GM18499 (cell line): ENCODE measurements at regions not wholly inside any gene's neighbourhood (a gene's known extent, or its start where the extent isn't known, plus 50 kb on each side); places are given as distances from the start of the nearest gene placed in this dataset.

Source experiments
- ATAC-seq: cut with Tn5 transposase; IDR thresholded peaks from one replicate; pipeline ENCODE4 v1.9.1; 2021; ENCODE audit warnings: moderate number of reproducible peaks; ENCODE audit not compliant: insufficient read depth, unreplicated experiment

DNA sequence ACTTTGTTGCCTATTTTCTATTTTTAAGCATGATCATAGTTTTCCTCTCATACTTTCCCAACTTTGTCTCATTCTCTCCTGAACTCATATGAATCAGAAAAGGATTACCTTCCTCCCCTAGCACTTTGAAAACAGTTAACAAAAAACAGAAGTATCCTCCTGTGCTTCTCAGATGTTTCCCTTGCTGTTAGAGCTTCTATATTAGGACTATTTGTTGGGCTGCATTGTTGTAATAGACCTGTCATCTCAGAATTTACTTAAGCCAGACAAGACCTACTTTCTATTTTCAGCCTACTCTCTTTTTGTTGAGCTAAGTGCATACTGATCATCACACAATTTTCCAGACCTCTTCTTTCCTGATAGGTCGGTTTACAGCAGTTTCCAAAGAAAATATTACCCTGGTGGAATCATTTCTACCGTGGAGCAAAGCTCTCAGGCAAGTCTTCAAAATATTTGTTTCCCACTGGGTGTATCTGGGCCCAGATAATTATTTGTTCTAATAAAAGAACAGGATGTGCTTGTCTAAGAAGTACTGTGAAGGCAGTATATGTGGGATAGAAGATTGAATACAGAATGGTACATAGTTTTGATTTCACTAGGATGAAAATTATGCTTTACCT is 411.9 kb upstream of the KLF6 start:
- no peak for ATAC-seq

DNA sequence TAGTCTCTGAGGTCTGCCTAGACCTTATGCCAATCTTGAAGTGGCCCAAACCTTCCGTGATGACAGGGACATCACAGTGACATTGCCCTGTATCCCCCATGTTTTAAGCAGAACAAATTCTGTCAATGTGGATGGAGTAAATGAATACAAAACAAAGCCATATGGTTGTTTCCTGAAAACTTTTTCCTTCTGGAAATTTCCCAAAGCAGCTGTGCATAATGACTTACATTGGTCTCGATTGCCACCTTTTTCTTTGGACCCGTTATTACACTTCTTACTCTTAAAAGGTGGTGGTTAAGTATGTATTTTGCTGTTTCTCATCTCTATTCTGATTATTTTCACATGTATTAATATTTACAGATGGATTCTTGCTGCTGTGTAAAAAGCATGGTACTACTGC is 411.2 kb upstream of the KLF6 start:
- no peak for ATAC-seq

DNA sequence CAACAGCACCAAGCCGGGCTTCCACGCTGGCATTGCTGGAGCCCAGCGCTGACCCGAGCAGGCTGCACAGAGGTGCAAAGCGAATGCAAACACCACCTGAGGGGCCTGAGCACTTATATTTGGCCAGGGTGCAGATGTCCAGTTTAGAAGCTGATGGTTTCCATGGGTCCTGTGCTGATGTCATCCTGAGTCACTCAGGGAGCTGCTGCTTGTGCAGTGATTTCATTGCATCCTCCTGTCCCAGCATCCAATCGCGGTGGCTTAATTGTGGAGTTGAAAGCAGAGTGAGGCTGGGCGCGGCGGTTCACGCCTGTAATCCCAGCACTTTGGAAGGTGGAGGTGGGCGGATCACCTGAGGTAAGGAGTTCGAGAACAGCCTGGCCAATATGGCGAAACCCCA is 410.2 kb upstream of the KLF6 start:
- no peak for ATAC-seq

DNA sequence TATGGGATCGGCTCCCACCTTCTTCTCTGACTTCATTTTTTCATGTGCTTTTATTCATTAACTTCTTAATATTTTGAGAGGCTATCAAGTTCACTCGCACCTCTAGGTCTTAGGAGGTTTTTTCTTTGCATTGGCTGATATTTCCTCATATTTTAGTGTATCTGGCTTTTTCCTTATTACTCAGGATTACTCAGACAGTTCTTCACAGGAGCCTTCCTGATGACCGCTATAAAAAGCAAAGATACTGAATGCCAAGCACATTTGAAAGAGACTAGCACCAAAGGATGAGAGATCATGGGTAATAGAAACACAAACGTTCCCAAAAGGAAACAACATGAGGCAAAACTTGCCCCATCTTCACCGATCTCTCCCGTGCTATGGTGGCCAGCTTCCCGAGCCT is 409.2 kb upstream of the KLF6 start:
- no peak for ATAC-seq

DNA sequence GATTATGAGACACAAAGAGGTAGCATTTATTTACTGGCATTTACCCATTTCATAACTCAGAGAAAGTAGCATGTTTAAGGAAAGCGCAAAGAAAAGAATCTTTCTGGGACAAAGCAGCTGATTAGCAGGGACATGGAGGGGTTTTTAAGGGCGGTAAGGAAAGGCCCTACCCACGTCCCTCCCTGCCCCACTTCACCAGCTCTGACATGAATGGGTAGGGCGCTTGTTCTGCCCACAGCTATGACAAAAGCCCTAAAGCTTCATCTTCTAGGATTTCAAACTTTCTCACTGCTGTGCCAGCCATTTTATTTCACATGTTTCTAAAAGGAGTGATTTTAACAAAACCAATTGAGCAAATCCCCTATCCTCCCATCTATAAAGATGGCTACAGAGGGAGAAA is 406.9 kb upstream of the KLF6 start:
- no peak for ATAC-seq

DNA sequence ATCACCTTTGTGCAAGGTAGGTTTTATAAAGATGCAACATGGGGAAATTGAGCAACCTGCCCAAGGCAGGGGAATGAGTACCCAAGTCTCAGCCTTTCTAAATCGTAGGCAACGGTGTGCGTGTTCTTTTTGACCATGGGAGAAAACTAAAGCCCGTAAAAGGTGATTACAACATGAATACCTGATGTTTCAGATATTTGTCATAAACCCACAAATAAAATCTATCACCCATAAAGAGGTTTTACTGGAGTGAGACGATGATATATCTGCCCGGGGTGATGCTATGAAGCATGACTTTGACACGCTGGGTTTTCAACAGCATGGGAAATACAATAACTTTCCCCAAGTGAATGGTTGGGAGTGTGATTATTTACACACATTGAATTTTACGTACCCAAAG is 406.3 kb upstream of the KLF6 start:
- no peak for ATAC-seq

DNA sequence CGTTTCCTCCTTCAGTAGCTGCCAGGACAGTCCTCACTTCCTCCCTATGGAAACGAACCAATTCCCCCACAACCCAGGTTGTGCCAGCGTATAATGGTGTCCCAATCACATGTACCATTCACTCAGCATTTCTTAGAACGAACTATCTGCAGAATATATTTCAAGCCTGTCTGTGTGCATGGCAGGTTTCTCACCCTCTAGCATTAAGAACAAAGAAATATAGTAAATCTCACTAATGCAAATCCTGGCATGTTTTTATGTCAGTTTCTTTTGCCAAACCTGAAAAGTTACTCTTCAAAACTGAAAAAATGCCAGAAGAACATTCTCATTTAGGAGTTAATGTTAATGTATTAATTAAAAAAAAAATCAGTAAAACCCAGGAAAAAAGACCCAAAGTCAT is 405.9 kb upstream of the KLF6 start:
- no peak for ATAC-seq

DNA sequence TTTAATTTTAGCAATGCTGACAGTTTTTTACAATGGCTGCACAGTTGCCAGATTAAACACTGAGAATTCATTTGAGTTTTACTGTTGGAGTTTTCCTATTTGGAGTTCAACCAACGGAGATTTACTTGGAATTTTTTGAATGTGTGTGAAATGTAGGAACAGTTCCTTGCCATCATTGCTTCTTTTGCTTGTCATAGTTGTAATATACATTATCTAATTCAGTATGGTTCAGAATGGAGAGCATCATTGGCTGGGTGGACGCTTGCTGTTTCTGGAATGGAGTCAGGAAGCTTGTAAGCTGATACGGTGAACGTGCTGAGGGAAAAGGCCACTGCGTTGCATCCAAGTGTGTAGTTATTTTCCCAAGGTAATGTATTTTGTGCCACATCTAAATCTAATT is 404.3 kb upstream of the KLF6 start:
- no peak for ATAC-seq

DNA sequence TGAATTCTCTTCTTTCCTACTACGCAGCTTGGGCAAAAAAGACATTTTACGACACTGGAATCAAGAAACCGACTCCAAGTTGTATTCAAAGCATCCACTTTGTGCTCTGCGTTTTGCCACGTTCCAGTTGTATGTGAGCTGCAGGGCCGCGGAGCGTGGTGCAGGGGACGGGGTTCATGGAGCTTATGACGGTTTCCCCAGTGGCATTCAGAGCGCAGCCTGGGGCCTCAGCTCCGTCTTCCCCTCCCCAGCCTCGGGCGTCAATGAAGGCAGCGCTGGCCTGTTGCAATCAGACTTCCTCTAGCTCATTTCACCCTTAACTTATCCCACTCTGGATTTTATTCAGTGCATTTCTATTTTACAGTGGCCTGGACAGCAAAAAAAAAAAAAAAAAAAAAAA is 403.4 kb upstream of the KLF6 start:
- ATAC-seq: no peak

DNA sequence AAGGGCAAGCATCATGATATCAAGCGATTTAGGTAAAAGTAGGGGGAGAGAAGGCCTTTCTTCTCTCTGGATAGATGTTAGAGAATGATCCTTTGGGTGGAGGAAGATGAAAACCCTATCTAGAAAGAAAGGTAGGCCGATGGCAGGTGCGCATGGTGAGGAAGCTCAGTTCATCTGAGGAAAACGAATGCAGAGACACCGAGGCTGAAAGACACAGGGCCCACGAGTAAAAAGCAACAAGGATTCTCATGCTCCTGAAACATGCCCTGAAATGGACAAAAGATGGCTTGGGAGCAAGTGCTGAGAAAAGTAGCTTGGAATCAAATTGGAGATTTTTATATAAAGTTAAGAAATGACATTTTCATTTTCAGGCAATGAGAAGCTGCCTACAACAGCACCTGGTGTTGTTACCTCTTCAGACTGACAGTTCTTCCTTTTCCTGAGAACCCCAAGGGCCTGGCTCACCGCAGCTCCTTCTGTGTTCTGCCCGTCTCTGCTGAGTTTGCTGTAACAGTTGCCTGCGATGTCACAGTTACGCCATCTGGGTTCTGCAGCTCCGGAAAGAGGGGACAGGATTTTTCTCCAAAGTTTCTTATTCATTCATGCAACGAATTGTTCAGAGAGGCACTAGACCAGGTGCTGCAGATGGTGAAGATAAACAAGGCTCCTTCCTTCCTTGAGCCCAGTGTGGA is 402.0 kb upstream of the KLF6 start:
- no peak for ATAC-seq

DNA sequence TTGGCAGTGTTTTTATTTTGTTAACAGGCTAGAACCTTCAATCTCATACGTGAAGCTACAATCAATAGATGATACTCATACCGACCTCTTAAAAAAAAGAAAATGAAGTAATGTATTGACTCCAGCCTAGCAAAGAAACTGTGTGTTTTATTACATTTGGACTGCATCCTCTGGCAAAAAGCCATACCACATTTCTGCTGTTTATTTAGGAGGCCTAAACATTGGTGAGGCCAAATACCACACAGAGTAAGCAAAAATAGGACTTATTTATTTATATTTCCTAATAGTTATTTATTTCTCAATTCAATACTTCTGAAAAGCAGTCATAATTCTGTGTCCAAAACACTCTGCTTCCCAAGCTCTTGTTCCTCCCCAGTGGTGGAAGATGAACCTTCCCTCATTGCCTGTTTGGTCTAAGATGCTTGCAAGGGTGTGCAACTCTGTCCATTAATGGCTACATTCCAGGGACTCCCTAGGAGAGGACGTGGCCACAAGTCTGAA is 398.8 kb upstream of the KLF6 start:
- no peak for ATAC-seq

DNA sequence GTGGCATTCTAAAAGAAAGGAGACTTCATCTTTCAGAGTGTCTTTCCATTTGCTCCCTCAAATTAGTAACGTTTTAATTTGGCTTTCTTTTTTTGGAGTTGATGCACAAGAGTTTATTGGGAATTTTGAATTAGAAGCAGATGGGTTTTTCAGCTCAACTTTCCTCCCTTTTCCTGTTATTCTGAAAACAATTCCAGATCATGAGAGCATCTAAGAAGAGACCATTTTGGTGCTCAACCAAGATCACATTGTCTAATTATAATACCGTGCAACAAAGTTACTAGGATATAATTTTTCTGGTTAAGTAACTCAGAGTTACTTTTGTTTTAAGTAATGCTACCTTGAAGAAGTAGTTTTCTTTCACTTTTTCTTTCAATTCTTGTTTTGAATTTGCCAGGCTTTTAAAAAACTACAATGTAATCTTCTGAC is 396.6 kb upstream of the KLF6 start:
- no peak for ATAC-seq

DNA sequence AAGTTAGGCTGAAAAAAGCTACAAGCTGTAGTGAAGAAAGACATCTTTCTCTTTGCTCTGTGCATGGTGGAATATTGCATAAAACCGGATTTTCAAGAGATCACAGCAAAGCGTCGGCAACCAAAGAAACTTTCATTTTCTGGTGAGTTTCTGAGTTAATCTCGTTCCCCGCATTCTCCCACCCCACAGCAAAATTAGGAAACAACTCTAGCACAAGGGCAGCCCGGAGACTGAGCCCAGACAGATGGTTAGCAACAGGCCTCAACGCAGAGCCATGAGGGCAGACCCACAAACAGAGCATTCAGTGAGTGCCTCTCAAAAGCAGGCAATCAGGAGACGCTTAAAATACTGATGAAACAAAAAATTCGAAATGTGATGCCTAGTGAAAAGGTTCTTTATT is 396.1 kb upstream of the KLF6 start:
- no peak for ATAC-seq

DNA sequence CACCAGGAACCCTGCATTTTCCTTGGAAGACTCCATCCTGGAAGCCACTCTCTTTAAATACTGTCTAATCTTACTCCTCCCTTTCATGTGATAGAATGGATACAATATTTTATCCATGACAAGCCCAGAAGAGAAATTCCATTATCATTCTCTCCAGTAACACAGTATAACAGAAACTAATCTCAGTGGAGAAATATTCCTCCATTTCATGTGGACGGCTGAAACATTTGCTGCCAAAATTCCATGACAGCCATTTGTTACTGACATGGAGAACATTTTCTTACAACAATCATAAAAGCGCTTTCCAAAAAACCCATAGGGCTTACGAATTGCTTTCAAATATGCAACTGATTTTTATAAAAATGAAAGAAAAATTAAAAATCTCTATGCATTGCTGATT is 392.8 kb upstream of the KLF6 start:
- ATAC-seq: no peak

DNA sequence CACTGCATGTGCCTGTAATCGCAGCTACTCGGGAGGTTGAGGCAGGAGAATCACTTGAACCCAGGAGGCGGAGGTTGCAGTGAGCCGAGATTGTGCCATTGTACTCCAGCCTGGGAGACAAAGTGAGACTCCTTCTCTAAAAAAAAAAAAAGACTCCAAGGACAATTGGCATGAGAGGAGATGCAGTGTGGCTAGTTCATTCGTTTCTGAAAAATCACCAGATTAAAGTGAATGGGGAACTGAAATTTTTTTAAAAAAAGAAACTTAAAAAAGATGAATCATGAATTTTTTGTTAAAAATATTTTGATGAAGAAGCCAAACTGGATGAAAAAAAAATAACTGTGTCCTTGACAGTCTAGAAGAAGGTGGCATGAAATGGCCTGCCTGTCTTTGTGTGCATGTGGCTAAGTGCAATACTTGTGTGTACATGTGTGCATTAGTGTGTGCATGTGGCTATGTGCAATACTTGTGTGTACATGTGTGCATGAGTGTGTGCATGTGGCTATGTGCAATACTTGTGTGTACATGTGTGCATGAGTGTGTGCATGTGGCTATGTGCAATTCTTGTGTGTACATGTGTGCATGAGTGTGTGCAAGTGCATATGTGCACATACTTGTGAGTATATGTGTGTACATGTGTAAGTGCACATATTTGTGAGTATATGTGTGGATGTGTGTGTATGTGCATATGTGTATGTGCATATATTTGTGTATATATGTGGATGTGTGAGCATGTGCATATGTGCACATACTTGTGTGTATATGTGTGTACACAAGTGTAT is 391.7 kb upstream of the KLF6 start:
- no peak for ATAC-seq

DNA sequence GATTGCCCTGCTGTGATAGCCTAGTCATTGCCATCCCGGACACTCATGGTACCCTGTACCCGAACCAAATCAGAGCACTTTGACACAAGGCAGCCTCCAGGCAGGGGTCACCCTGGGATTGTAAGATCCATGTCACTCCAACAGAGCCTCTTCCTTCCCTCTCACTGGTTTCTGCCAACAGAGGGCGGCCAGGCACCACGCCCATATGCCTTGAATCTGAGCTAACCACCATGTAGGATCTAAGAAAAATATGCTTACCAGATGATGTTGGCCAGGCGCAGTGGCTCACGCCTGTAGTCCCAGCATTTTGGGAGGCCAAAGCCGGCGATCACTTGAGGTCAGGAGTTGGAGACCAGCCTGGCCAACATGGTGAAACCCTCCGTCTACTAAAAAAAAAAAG is 389.2 kb upstream of the KLF6 start:
- ATAC-seq: no peak

DNA sequence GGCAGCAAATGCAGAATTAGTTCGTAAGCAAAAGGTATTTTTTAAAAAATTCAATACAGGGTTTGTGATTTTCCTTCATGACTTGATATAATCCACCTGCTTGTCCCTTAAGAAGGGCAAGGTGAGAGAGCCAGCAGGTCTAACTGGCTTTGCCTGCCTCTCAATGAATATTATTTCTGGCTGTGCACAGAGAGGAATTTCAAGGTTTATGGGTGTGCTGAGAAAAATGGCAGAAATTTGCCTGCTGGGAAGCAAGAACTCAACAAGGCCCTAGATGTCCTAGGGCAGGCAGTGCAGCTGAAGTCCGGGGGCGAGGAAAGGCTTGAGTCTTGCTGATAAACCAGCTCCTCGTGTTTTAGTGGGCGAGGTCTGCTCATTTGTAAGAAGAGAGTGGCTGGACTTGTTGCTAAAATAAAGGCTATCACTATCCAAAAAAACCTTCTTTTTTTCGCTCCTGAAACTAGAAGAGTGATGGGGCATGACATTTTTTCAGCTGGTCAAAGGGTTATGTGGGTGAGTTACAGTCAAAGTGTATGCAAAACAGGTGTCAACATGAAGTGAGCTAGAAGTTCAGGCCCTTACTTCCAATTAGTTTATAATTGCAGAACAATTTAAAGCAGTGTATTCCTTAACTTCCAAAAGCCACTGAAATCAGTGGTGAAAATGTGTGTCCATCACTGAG is 385.8 kb upstream of the KLF6 start:
- no peak for ATAC-seq

DNA sequence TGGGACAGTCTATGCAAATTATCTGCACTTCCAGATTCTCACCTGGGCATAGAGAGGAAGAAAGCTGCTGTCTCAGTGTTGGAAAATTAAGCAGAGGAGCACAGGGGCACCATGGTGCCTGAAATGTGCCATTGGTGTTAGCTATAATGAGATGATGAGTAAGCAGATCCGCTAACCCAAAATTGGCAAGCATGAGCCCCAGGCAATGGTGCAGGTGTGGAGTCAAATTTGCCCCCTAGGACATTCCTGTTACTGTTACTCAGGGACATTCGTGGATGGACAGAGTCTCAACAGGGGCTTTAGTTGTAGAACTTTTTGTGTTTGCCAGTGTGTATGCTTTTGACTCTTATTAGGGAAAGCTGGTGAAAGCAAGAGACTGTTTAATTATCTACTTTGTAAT is 385.2 kb upstream of the KLF6 start:
- ATAC-seq: no peak

DNA sequence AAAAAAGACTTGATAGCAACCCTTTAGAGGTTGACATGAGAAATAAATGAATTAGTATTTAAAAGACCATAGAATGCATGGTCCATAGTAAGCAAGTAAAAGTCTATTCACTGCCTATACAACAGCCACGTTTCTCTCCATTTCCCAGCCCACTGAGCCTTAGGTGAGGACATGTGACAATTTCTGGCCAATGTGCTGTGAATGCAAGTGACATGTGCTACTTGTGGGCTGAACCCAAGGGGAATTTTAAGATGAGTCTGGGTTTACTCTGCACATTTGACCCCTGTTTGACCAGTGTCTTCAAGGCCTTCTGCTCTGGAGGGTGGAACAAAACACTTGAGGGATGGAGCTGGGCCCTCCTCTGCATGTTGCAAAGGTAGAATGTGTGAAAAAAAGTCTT is 384.4 kb upstream of the KLF6 start:
- ATAC-seq: no peak

DNA sequence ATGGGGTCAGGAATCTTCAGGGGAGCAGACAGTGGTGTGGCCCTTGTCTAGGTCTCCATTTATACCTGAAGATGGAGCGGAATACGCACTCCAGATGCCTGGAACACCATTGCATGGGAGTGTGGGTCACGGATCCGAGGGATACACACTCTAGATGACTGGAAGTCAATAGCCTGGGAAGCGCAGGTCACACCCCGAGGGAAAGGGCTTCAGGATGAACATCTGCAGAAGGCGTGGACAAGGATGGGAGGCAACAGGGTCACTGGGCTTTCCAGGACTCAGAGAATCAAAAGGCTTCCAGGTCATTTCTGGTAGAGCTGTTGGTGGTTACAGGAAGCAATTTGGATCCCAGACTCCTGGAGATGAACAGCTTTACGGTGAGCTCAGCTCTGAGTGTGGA is 382.2 kb upstream of the KLF6 start:
- no peak for ATAC-seq
